ENCODE measurements at regions not wholly inside any gene's neighbourhood (a gene's known extent, or its start where the extent isn't known, plus 50 kb on each side); places are given as distances from the start of the nearest gene placed in this dataset.

DNA sequence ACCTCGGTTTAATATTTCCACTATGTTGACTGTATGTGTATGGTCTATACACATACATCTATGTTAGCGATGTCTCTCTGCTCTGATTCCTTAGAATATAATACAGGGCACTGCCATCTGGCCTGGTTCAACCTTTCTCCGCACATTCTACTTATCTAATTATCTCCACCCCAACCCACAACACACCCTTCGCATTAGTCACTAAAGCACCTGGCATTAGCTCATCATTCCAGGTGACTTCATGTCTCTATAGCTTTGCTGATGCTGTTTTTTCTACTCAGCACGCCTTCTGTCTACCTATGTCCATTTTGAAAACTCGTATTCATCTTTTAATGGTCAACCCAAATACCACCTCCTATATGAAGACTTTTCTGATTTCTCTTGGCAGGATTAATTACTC, 425.2 kb upstream of the RASGEF1B start:
- TF ChIP-seq, protein P1, sequence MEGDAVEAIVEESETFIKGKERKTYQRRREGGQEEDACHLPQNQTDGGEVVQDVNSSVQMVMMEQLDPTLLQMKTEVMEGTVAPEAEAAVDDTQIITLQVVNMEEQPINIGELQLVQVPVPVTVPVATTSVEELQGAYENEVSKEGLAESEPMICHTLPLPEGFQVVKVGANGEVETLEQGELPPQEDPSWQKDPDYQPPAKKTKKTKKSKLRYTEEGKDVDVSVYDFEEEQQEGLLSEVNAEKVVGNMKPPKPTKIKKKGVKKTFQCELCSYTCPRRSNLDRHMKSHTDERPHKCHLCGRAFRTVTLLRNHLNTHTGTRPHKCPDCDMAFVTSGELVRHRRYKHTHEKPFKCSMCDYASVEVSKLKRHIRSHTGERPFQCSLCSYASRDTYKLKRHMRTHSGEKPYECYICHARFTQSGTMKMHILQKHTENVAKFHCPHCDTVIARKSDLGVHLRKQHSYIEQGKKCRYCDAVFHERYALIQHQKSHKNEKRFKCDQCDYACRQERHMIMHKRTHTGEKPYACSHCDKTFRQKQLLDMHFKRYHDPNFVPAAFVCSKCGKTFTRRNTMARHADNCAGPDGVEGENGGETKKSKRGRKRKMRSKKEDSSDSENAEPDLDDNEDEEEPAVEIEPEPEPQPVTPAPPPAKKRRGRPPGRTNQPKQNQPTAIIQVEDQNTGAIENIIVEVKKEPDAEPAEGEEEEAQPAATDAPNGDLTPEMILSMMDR (IDR thresholded peaks at IDR 0.05): no peak
- no peak for TF ChIP-seq EZH2 (IDR thresholded peaks at IDR 0.05; ENCODE audit: borderline replicate concordance, insufficient read depth, low read depth, low read length, poor library complexity, severe bottlenecking)
